ENCODE measurements at regions not wholly inside any gene's neighbourhood (a gene's known extent, or its start where the extent isn't known, plus 50 kb on each side); places are given as distances from the start of the nearest gene placed in this dataset.

GRCh38 chr11:95714843-95715776, 74.5 kb downstream of the FAM76B start:
- TF ChIP-seq CTCF (conservative IDR thresholded peaks at IDR 0.05 in 1 of 2, IDR thresholded peaks at IDR 0.05 in 1 of 2; ENCODE audit: extremely low read depth in 1 of 2, insufficient read depth in 1 of 2, low read depth in 1 of 2, low read length in 2 of 2): no peak
- no peak for TF ChIP-seq EZH2 (IDR thresholded peaks at IDR 0.05; ENCODE audit: borderline replicate concordance, low read length)

Measured in mammary epithelial cell (primary cell).